ENCODE measurements at regions not wholly inside any gene's neighbourhood (a gene's known extent, or its start where the extent isn't known, plus 50 kb on each side); places are given as distances from the start of the nearest gene placed in this dataset.

GRCh38 chr2:199707593-199708185 is 143.3 kb downstream of the FTCDNL1 start:
- Mint-ChIP-seq H3K4me3 (no peak overlapping the region), H3K36me3 (ENCODE audit: insufficient read depth) (no peaks in the 10 kb centered on the region), H3K4me1 (ENCODE audit: low read depth) (no peaks in the 10 kb centered on the region), H3K9me3 (peaks cover 8% of the 10 kb centered on the region), H3K27me3 (ENCODE audit: low read depth) (peaks cover 6% of the 10 kb centered on the region)
- DNase-seq = no peak
- no peak for ATAC-seq

GRCh38 chr2:199705538-199705937 is 145.5 kb downstream of the FTCDNL1 start:
- ATAC-seq = no peak
- H3K4me3 Mint-ChIP-seq = no peak overlapping the region
- no peaks in the 10 kb centered on the region for H3K4me1 Mint-ChIP-seq (ENCODE audit: low read depth)
- no peaks in the 10 kb centered on the region for H3K36me3 Mint-ChIP-seq (ENCODE audit: insufficient read depth)
- H3K27me3 Mint-ChIP-seq (ENCODE audit: low read depth) = peaks cover 2% of the 10 kb centered on the region
- peaks cover 8% of the 10 kb centered on the region for H3K9me3 Mint-ChIP-seq
- DNase-seq = no peak

GRCh38 chr2:199704358-199705238 is 146.4 kb downstream of the FTCDNL1 start:
- Mint-ChIP-seq H3K4me3 (no peak overlapping the region), H3K4me1 (ENCODE audit: low read depth) (no peaks in the 10 kb centered on the region), H3K9me3 (peaks cover 8% of the 10 kb centered on the region), H3K27me3 (ENCODE audit: low read depth) (peaks cover 2% of the 10 kb centered on the region), H3K36me3 (ENCODE audit: insufficient read depth) (no peaks in the 10 kb centered on the region)
- ATAC-seq (peak in 1 of 2 donors; percentile 37), DNase-seq (no peak)

GRCh38 chr2:199703199-199703598 is 147.8 kb downstream of the FTCDNL1 start:
- DNase-seq (no peak), ATAC-seq (no peak)
- Mint-ChIP-seq H3K4me1 (ENCODE audit: low read depth) (no peaks in the 10 kb centered on the region), H3K4me3 (no peak overlapping the region), H3K36me3 (ENCODE audit: insufficient read depth) (no peaks in the 10 kb centered on the region), H3K27me3 (ENCODE audit: low read depth) (peaks cover 2% of the 10 kb centered on the region), H3K9me3 (peaks cover 8% of the 10 kb centered on the region)

- ATAC-seq (no peak), DNase-seq (no peak)
- no peak overlapping the region for H3K4me3 Mint-ChIP-seq
- H3K36me3 Mint-ChIP-seq (ENCODE audit: insufficient read depth) = no peaks in the 10 kb centered on the region
- H3K27me3 Mint-ChIP-seq (ENCODE audit: low read depth) = peaks cover 17% of the 10 kb centered on the region
- H3K4me1 Mint-ChIP-seq (ENCODE audit: low read depth) = no peaks in the 10 kb centered on the region
- H3K9me3 Mint-ChIP-seq = no peaks in the 10 kb centered on the region
These were observed 153.5 kb downstream of the FTCDNL1 start for GRCh38 chr2:199697469-199697868.

- H3K4me3 Mint-ChIP-seq = no peak overlapping the region
- peaks cover 17% of the 10 kb centered on the region for H3K27me3 Mint-ChIP-seq (ENCODE audit: low read depth)
These were observed 154.9 kb downstream of the FTCDNL1 start for GRCh38 chr2:199696048-199696447.

GRCh38 chr2:199693861-199694260 is 157.1 kb downstream of the FTCDNL1 start:
- no peak overlapping the region for H3K4me3 Mint-ChIP-seq
- H3K9me3 Mint-ChIP-seq = no peaks in the 10 kb centered on the region
- H3K4me1 Mint-ChIP-seq (ENCODE audit: low read depth) = no peaks in the 10 kb centered on the region
- ATAC-seq (no peak), DNase-seq (no peak)
- H3K27me3 Mint-ChIP-seq (ENCODE audit: low read depth) = peaks cover 17% of the 10 kb centered on the region
- H3K36me3 Mint-ChIP-seq (ENCODE audit: insufficient read depth) = no peaks in the 10 kb centered on the region

More at GRCh38 chr2:199696048-199696447, 154.9 kb downstream of the FTCDNL1 start:
- DNase-seq (no peak), ATAC-seq (no peak)
- Mint-ChIP-seq H3K36me3 (ENCODE audit: insufficient read depth) (no peaks in the 10 kb centered on the region), H3K4me1 (ENCODE audit: low read depth) (no peaks in the 10 kb centered on the region), H3K9me3 (no peaks in the 10 kb centered on the region)

- H3K4me1 Mint-ChIP-seq (ENCODE audit: low read depth) = no peaks in the 10 kb centered on the region
- ATAC-seq (no peak), DNase-seq (no peak)
- no peaks in the 10 kb centered on the region for H3K9me3 Mint-ChIP-seq
- peaks cover 11% of the 10 kb centered on the region for H3K27me3 Mint-ChIP-seq (ENCODE audit: low read depth)
- no peaks in the 10 kb centered on the region for H3K36me3 Mint-ChIP-seq (ENCODE audit: insufficient read depth)
- H3K4me3 Mint-ChIP-seq = no peak overlapping the region
These were observed 158.5 kb downstream of the FTCDNL1 start for GRCh38 chr2:199692489-199692888.

GRCh38 chr2:199690225-199690624 is 160.8 kb downstream of the FTCDNL1 start:
- no peak overlapping the region for H3K4me3 Mint-ChIP-seq
- H3K9me3 Mint-ChIP-seq = no peaks in the 10 kb centered on the region
- H3K27me3 Mint-ChIP-seq (ENCODE audit: low read depth) = peaks cover 4% of the 10 kb centered on the region
- peaks cover 4% of the 10 kb centered on the region for H3K4me1 Mint-ChIP-seq (ENCODE audit: low read depth)
- DNase-seq (no peak), ATAC-seq (no peak)
- H3K36me3 Mint-ChIP-seq (ENCODE audit: insufficient read depth) = no peaks in the 10 kb centered on the region

GRCh38 chr2:199685669-199686068 is 165.3 kb downstream of the FTCDNL1 start:
- Mint-ChIP-seq H3K9me3 (no peaks in the 10 kb centered on the region), H3K4me1 (ENCODE audit: low read depth) (peaks cover 8% of the 10 kb centered on the region), H3K4me3 (no peak overlapping the region), H3K36me3 (ENCODE audit: insufficient read depth) (no peaks in the 10 kb centered on the region), H3K27me3 (ENCODE audit: low read depth) (peaks cover 3% of the 10 kb centered on the region)
- DNase-seq (no peak), ATAC-seq (peak in 1 of 2 donors; percentile 37)

- H3K4me1 Mint-ChIP-seq (ENCODE audit: low read depth) = peaks cover 8% of the 10 kb centered on the region
- DNase-seq (no peak), ATAC-seq (no peak)
- H3K27me3 Mint-ChIP-seq (ENCODE audit: low read depth) = peaks cover 3% of the 10 kb centered on the region
- no peaks in the 10 kb centered on the region for H3K36me3 Mint-ChIP-seq (ENCODE audit: insufficient read depth)
- H3K9me3 Mint-ChIP-seq = no peaks in the 10 kb centered on the region
- H3K4me3 Mint-ChIP-seq = no peak overlapping the region
These were observed 166.2 kb downstream of the FTCDNL1 start for GRCh38 chr2:199684832-199685231.

GRCh38 chr2:199684168-199684567 is 166.8 kb downstream of the FTCDNL1 start:
- Mint-ChIP-seq H3K4me1 (ENCODE audit: low read depth) (peaks cover 8% of the 10 kb centered on the region), H3K9me3 (no peaks in the 10 kb centered on the region), H3K36me3 (ENCODE audit: insufficient read depth) (no peaks in the 10 kb centered on the region), H3K27me3 (ENCODE audit: low read depth) (peaks cover 3% of the 10 kb centered on the region), H3K4me3 (no peak overlapping the region)
- ATAC-seq (no peak), DNase-seq (no peak)

- H3K27me3 Mint-ChIP-seq (ENCODE audit: low read depth) = peaks cover 9% of the 10 kb centered on the region
- H3K9me3 Mint-ChIP-seq = no peaks in the 10 kb centered on the region
- H3K4me1 Mint-ChIP-seq (ENCODE audit: low read depth) = peaks cover 8% of the 10 kb centered on the region
- no peak for DNase-seq
- no peak for ATAC-seq
- no peak overlapping the region for H3K4me3 Mint-ChIP-seq
- H3K36me3 Mint-ChIP-seq (ENCODE audit: insufficient read depth) = no peaks in the 10 kb centered on the region
These were observed 169.0 kb downstream of the FTCDNL1 start for GRCh38 chr2:199682001-199682400.

GRCh38 chr2:199680482-199680881 is 170.5 kb downstream of the FTCDNL1 start:
- no peaks in the 10 kb centered on the region for H3K36me3 Mint-ChIP-seq (ENCODE audit: insufficient read depth)
- peaks cover 9% of the 10 kb centered on the region for H3K27me3 Mint-ChIP-seq (ENCODE audit: low read depth)
- H3K4me3 Mint-ChIP-seq = no peak overlapping the region
- ATAC-seq (no peak), DNase-seq (no peak)
- H3K4me1 Mint-ChIP-seq (ENCODE audit: low read depth) = peaks cover 7% of the 10 kb centered on the region
- no peaks in the 10 kb centered on the region for H3K9me3 Mint-ChIP-seq

- Mint-ChIP-seq H3K36me3 (ENCODE audit: insufficient read depth) (no peaks in the 10 kb centered on the region), H3K27me3 (ENCODE audit: low read depth) (peaks cover 9% of the 10 kb centered on the region), H3K9me3 (no peaks in the 10 kb centered on the region), H3K4me1 (ENCODE audit: low read depth) (peaks cover under 1% of the 10 kb centered on the region), H3K4me3 (no peak overlapping the region)
- no peak for ATAC-seq
- DNase-seq = no peak
These were observed 171.1 kb downstream of the FTCDNL1 start for GRCh38 chr2:199679883-199680282.

All from activated T-cell treated with anti-CD3 and anti-CD28 coated beads, Interleukin-2, amount 50 U/mL, for 4 hours (primary cell).